ENCODE measurements at regions not wholly inside any gene's neighbourhood (a gene's known extent, or its start where the extent isn't known, plus 50 kb on each side); places are given as distances from the start of the nearest gene placed in this dataset.

GRCh38 chr2:18083806-18084205 is 205.3 kb downstream of the KCNS3 start:
- no peak for DNase-seq (ENCODE audit: extremely low read depth in 1 of 11, low read depth in 9 of 11, low spot score in 4 of 11)

- DNase-seq (ENCODE audit: extremely low read depth in 1 of 11, low read depth in 9 of 11, low spot score in 4 of 11), result no peak
Observed at GRCh38 chr2:18078216-18078615, 199.7 kb downstream of the KCNS3 start.

GRCh38 chr2:18077704-18078103 is 199.2 kb downstream of the KCNS3 start:
- no peak for DNase-seq (ENCODE audit: extremely low read depth in 1 of 11, low read depth in 9 of 11, low spot score in 4 of 11)

- DNase-seq (ENCODE audit: extremely low read depth in 1 of 11, low read depth in 9 of 11, low spot score in 4 of 11), result no peak
Observed at GRCh38 chr2:18077231-18077630, 198.8 kb downstream of the KCNS3 start.

GRCh38 chr2:18074476-18074875 is 196.0 kb downstream of the KCNS3 start:
- DNase-seq (ENCODE audit: extremely low read depth in 1 of 11, low read depth in 9 of 11, low spot score in 4 of 11), result no peak

- DNase-seq (ENCODE audit: extremely low read depth in 1 of 11, low read depth in 9 of 11, low spot score in 4 of 11), result no peak
Observed at GRCh38 chr2:18073601-18074000, 195.1 kb downstream of the KCNS3 start.

- no peak for DNase-seq (ENCODE audit: extremely low read depth in 1 of 11, low read depth in 9 of 11, low spot score in 4 of 11)
Observed at GRCh38 chr2:18067588-18068384, 189.3 kb downstream of the KCNS3 start.

GRCh38 chr2:18066894-18067293 is 188.4 kb downstream of the KCNS3 start:
- no peak for DNase-seq (ENCODE audit: extremely low read depth in 1 of 11, low read depth in 9 of 11, low spot score in 4 of 11)

- no peak for DNase-seq (ENCODE audit: extremely low read depth in 1 of 11, low read depth in 9 of 11, low spot score in 4 of 11)
Observed at GRCh38 chr2:18066066-18066465, 187.6 kb downstream of the KCNS3 start.

GRCh38 chr2:18065249-18065648 is 186.8 kb downstream of the KCNS3 start:
- no peak for DNase-seq (ENCODE audit: extremely low read depth in 1 of 11, low read depth in 9 of 11, low spot score in 4 of 11)

GRCh38 chr2:18063826-18064470 is 185.5 kb downstream of the KCNS3 start:
- no peak for DNase-seq (ENCODE audit: extremely low read depth in 1 of 11, low read depth in 9 of 11, low spot score in 4 of 11)

GRCh38 chr2:18062892-18063291 is 184.4 kb downstream of the KCNS3 start:
- no peak for DNase-seq (ENCODE audit: extremely low read depth in 1 of 11, low read depth in 9 of 11, low spot score in 4 of 11)

- DNase-seq (ENCODE audit: extremely low read depth in 1 of 11, low read depth in 9 of 11, low spot score in 4 of 11), result no peak
Observed at GRCh38 chr2:18061717-18062116, 183.2 kb downstream of the KCNS3 start.

- no peak for DNase-seq (ENCODE audit: extremely low read depth in 1 of 11, low read depth in 9 of 11, low spot score in 4 of 11)
Observed at GRCh38 chr2:18057657-18058056, 179.2 kb downstream of the KCNS3 start.

- no peak for DNase-seq (ENCODE audit: extremely low read depth in 1 of 11, low read depth in 9 of 11, low spot score in 4 of 11)
Observed at GRCh38 chr2:18055290-18055689, 176.8 kb downstream of the KCNS3 start.

- no peak for DNase-seq (ENCODE audit: extremely low read depth in 1 of 11, low read depth in 9 of 11, low spot score in 4 of 11)
Observed at GRCh38 chr2:18050001-18050400, 171.5 kb downstream of the KCNS3 start.

GRCh38 chr2:18049325-18049724 is 170.9 kb downstream of the KCNS3 start:
- no peak for DNase-seq (ENCODE audit: extremely low read depth in 1 of 11, low read depth in 9 of 11, low spot score in 4 of 11)

GRCh38 chr2:18047896-18048657 is 169.6 kb downstream of the KCNS3 start:
- no peak for DNase-seq (ENCODE audit: extremely low read depth in 1 of 11, low read depth in 9 of 11, low spot score in 4 of 11)

GRCh38 chr2:18047213-18047611 is 168.7 kb downstream of the KCNS3 start:
- no peak for DNase-seq (ENCODE audit: extremely low read depth in 1 of 11, low read depth in 9 of 11, low spot score in 4 of 11)

- DNase-seq (ENCODE audit: extremely low read depth in 1 of 11, low read depth in 9 of 11, low spot score in 4 of 11), result no peak
Observed at GRCh38 chr2:18046558-18047212, 168.2 kb downstream of the KCNS3 start.

Data from renal cortex interstitium (tissue), 11 donors.